ENCODE measurements at regions not wholly inside any gene's neighbourhood (a gene's known extent, or its start where the extent isn't known, plus 50 kb on each side); places are given as distances from the start of the nearest gene placed in this dataset.

GRCh38 chr13:32857689-32858088 is 158.5 kb upstream of the KL start:
- no peak for DNase-seq
- H3K27me3 ChIP-seq: no peaks in the 10 kb centered on the region
- no peak overlapping the region for H3K4me3 ChIP-seq
- H3K27ac ChIP-seq: no peak overlapping the region
- intact Hi-C loops (cut with DNase I; ENCODE audit: low total_unique reads): no loop called here
- TF ChIP-seq CTCF (IDR thresholded peaks at IDR 0.05): no peak
- H3K4me1 ChIP-seq: no peaks in the 10 kb centered on the region
- peaks cover 0 to 13% (median 10%) of the 10 kb centered on the region in 3 donors for H3K9me3 ChIP-seq
- peaks cover 0 to 5% (median 4%) of the 10 kb centered on the region in 3 donors for H3K36me3 ChIP-seq

- no peak for DNase-seq
- H3K27ac ChIP-seq: no peak overlapping the region
- no peak overlapping the region for H3K4me3 ChIP-seq
- peaks cover 0 to 5% (median 4%) of the 10 kb centered on the region in 3 donors for H3K36me3 ChIP-seq
- no peaks in the 10 kb centered on the region for H3K27me3 ChIP-seq
- no peak for TF ChIP-seq CTCF (IDR thresholded peaks at IDR 0.05)
- intact Hi-C loops (cut with DNase I; ENCODE audit: low total_unique reads): no loop called here
- H3K4me1 ChIP-seq: no peaks in the 10 kb centered on the region
- H3K9me3 ChIP-seq: peaks cover 0 to 13% (median 10%) of the 10 kb centered on the region in 3 donors
Observed at GRCh38 chr13:32859707-32860292, 156.4 kb upstream of the KL start.

GRCh38 chr13:32861304-32861703 is 154.9 kb upstream of the KL start:
- Histone ChIP-seq H3K27ac (no peak overlapping the region), H3K9me3 (peaks cover 0 to 13% (median 10%) of the 10 kb centered on the region in 3 donors), H3K36me3 (peaks cover 0 to 5% (median 4%) of the 10 kb centered on the region in 3 donors), H3K4me3 (no peak overlapping the region), H3K4me1 (no peaks in the 10 kb centered on the region), H3K27me3 (no peaks in the 10 kb centered on the region)
- intact Hi-C loops (cut with DNase I; ENCODE audit: low total_unique reads): no loop called here
- no peak for TF ChIP-seq CTCF (IDR thresholded peaks at IDR 0.05)
- no peak for DNase-seq

GRCh38 chr13:32863596-32863995 is 152.6 kb upstream of the KL start:
- TF ChIP-seq CTCF (IDR thresholded peaks at IDR 0.05): no peak
- no peak overlapping the region for H3K27ac ChIP-seq
- H3K4me1 ChIP-seq: no peaks in the 10 kb centered on the region
- H3K27me3 ChIP-seq: no peaks in the 10 kb centered on the region
- H3K9me3 ChIP-seq: peaks cover 0 to 13% (median 10%) of the 10 kb centered on the region in 3 donors
- no peak for DNase-seq
- intact Hi-C loops (cut with DNase I; ENCODE audit: low total_unique reads): no loop called here
- no peak overlapping the region for H3K4me3 ChIP-seq
- H3K36me3 ChIP-seq: peaks cover 0 to 5% (median 4%) of the 10 kb centered on the region in 3 donors

- Histone ChIP-seq H3K27ac (no peak overlapping the region), H3K4me1 (no peaks in the 10 kb centered on the region), H3K4me3 (no peak overlapping the region), H3K27me3 (no peaks in the 10 kb centered on the region), H3K9me3 (peaks cover 0 to 2% (median 0%) of the 10 kb centered on the region in 3 donors), H3K36me3 (no peaks in the 10 kb centered on the region)
- DNase-seq: no peak
- no peak for TF ChIP-seq CTCF (IDR thresholded peaks at IDR 0.05)
- intact Hi-C loops (cut with DNase I; ENCODE audit: low total_unique reads): no loop called here
Observed at GRCh38 chr13:32866921-32867320, 149.3 kb upstream of the KL start.

- intact Hi-C loops (cut with DNase I; ENCODE audit: low total_unique reads): no loop called here
- Histone ChIP-seq H3K4me1 (peaks cover 0 to 25% (median 17%) of the 10 kb centered on the region in 4 donors), H3K27ac (no peak overlapping the region), H3K36me3 (no peaks in the 10 kb centered on the region), H3K9me3 (no peaks in the 10 kb centered on the region), H3K27me3 (no peaks in the 10 kb centered on the region), H3K4me3 (no peak overlapping the region)
- no peak for TF ChIP-seq CTCF (IDR thresholded peaks at IDR 0.05)
- no peak for DNase-seq
Observed at GRCh38 chr13:32877491-32877890, 138.7 kb upstream of the KL start.
